ENCODE measurements at regions not wholly inside any gene's neighbourhood (a gene's known extent, or its start where the extent isn't known, plus 50 kb on each side); places are given as distances from the start of the nearest gene placed in this dataset.

DNA sequence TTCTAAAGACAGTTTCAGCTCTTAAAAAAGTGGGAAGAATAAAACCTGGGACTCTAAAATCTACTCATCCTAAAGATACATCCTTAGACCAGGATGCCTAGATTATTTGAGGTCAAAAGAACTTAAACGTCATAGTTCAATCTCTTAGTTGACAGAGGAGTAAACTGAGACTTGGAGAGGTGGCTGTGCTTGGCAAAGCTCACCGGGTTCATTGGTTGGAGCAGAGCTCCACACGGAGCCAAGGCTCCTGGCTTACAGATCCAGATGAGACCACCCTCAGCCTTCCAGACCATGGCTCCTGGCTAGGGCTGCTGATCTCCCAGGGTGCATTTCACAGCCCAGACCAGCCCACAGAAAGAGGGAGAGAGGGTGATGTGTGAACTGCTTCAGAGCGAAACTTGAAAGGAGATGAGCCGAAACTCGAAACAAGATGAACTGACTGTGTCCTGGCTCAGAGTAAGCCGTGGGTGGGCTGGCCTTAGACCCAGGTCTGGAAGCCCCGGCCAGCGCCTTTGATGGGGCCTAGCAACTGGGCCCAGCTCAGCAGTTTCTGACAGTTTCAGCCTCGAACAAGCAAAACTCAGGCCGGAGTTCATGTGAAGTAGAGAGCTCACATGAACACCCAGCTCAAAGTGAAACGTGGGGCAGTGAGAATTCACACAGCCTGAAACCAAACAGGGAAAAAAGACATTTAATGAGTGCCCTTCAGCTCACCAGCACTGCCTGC, 1044.8 kb downstream of the BCL11B start:
- POLR2A ChIA-PET (ENCODE audit: unreplicated experiment), result no interaction called here
- Histone ChIP-seq H2BK5ac (ENCODE audit: low read depth, low read length, poor library complexity, severe bottlenecking) (no peak overlapping the region), H2AFZ (replicated peaks; ENCODE audit: low read length, poor library complexity) (no peak overlapping the region), H3K14ac (replicated peaks; ENCODE audit: low read depth, low read length) (no peak overlapping the region), H3K4ac (ENCODE audit: low read depth, low read length) (no peak overlapping the region), H3K4me2 (ENCODE audit: low read depth, low read length) (no peak overlapping the region), H2BK20ac (ENCODE audit: low read depth, low read length) (no peak overlapping the region), H3K79me1 (ENCODE audit: low read depth in 1 of 2, low read length in 2 of 2) (no peaks in the 10 kb centered on the region), H3K4me1 (ENCODE audit: control insufficient read depth, insufficient read depth, low read length) (no peaks in the 10 kb centered on the region), H3K9me1 (ENCODE audit: insufficient read depth, low read length) (no peaks in the 10 kb centered on the region), H2AK5ac (ENCODE audit: low read depth, low read length) (no peak overlapping the region), H3K27me3 (ENCODE audit: control insufficient read depth, insufficient read depth, low read length) (no peaks in the 10 kb centered on the region), H2BK120ac (ENCODE audit: low read depth, low read length) (no peak overlapping the region), H3K18ac (ENCODE audit: low read depth, low read length) (no peak overlapping the region), H4K91ac (ENCODE audit: insufficient read depth, low read depth, low read length) (no peak overlapping the region), H3K36me3 (ENCODE audit: control insufficient read depth, insufficient read depth, low read length) (no peaks in the 10 kb centered on the region), H3K4me3 (ENCODE audit: insufficient read depth, low read depth, low read length) (no peak overlapping the region), H3K56ac (ENCODE audit: extremely low read depth, insufficient read depth, low read length) (no peak overlapping the region), H3K27ac (ENCODE audit: insufficient read depth, low read length) (no peak overlapping the region), H3K23ac (ENCODE audit: low read depth, low read length) (no peak overlapping the region), H2AK9ac (replicated peaks; ENCODE audit: low read depth, low read length, poor library complexity) (no peak overlapping the region), H3K9me3 (ENCODE audit: control insufficient read depth, insufficient read depth, low read length) (peaks cover 31% of the 10 kb centered on the region), H4K5ac (ENCODE audit: low read depth, low read length) (no peak overlapping the region), H2BK15ac (ENCODE audit: low read depth, low read length) (no peak overlapping the region), H4K8ac (ENCODE audit: low read depth in 2 of 2, low read length in 2 of 2) (no peak overlapping the region), H4K20me1 (ENCODE audit: insufficient read depth, low read length) (no peaks in the 10 kb centered on the region), H3K9ac (ENCODE audit: low read depth, low read length) (no peak overlapping the region)
- WGBS, 2 experiments (ENCODE audit: extremely low coverage in 2 of 2, insufficient read length in 1 of 2), result 17% methylated on average over 1 of the region's 12 CpGs; no CpG with 5 or more reads in 1 of the 2 experiments
- BruUV-seq (replicated peaks), result no TSS peak
- TF ChIP-seq MAFK (IDR thresholded peaks at IDR 0.05; ENCODE audit: low read depth, low read length) (no peak), MXI1 (IDR thresholded peaks at IDR 0.05; ENCODE audit: borderline replicate concordance, low read depth, low read length) (no peak), POLR2A (IDR thresholded peaks at IDR 0.05; ENCODE audit: low read depth, low read length) (no peak)
- TF ChIP-seq, protein P1, sequence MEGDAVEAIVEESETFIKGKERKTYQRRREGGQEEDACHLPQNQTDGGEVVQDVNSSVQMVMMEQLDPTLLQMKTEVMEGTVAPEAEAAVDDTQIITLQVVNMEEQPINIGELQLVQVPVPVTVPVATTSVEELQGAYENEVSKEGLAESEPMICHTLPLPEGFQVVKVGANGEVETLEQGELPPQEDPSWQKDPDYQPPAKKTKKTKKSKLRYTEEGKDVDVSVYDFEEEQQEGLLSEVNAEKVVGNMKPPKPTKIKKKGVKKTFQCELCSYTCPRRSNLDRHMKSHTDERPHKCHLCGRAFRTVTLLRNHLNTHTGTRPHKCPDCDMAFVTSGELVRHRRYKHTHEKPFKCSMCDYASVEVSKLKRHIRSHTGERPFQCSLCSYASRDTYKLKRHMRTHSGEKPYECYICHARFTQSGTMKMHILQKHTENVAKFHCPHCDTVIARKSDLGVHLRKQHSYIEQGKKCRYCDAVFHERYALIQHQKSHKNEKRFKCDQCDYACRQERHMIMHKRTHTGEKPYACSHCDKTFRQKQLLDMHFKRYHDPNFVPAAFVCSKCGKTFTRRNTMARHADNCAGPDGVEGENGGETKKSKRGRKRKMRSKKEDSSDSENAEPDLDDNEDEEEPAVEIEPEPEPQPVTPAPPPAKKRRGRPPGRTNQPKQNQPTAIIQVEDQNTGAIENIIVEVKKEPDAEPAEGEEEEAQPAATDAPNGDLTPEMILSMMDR (conservative IDR thresholded peaks at IDR 0.05; ENCODE audit: low read depth, low read length), result no peak
- intact Hi-C loops (cut with micrococcal nuclease) (no loop called here), in situ Hi-C loops (cut with MboI; ENCODE audit: low sequenced_read_pairs) (no loop called here), dilution Hi-C loops (cut with HindIII; ENCODE audit: low sequenced_read_pairs, unreplicated experiment) (no loop called here)
- no peak for ATAC-seq (ENCODE audit: low read depth)
- CTCF ChIA-PET, result no interaction called here
- no peak for DNase-seq

Data from IMR-90 (cell line).